GM18858 (cell line): ENCODE measurements at regions not wholly inside any gene's neighbourhood (a gene's known extent, or its start where the extent isn't known, plus 50 kb on each side); places are given as distances from the start of the nearest gene placed in this dataset.
"Not testable (repeated sequence)": the region's sequence is repeated elsewhere in the genome, so short reads cannot be mapped to it uniquely, and the experiment has no call there.

ENCODE experiments used
- ATAC-seq: cut with Tn5 transposase; IDR thresholded peaks from one replicate; pipeline ENCODE4 v1.9.1; 2021; ENCODE audit not compliant: unreplicated experiment

DNA sequence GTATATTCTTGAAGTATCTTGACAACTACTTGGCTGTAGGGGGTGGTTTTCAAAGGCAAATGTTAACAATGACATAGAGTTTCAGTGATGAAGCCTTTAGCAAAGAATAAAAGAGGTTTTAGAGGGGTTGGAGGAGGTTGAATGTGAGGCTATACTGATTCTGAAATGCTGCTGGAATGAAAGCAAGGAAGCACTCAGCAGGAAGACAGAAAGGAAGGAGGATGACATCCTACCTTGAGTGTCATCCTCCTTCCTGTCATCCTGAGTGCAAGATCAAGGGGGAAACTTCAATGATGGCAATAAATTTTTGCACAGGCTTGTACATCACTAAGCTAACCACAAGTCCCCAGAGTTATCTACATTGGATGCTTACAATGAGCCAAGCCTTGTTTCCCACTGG is 120.5 kb downstream of the APIP start:
- ATAC-seq, result no peak

GRCh38 chr11:34794696-34795095 is 121.5 kb downstream of the APIP start:
- ATAC-seq, result no peak

DNA sequence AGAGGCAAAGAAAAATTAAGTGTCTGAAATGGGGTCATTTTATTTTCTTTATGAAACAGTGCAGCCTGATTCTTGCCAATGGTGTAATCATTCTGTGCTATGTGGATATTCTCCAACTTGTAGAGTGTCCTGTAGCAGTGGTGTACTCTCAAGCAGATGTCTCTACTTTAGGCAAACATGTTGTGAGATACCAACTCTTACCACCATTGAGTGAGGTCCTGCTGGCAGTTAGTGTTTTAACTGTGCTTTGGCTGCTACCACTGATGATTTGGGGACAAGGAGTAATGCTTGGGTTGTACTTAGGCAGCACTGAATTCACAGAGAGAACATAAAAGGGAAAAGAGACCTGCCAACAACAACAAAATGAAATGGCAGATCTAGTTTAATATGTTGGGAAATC is 122.5 kb downstream of the APIP start:
- ATAC-seq, result no peak

DNA sequence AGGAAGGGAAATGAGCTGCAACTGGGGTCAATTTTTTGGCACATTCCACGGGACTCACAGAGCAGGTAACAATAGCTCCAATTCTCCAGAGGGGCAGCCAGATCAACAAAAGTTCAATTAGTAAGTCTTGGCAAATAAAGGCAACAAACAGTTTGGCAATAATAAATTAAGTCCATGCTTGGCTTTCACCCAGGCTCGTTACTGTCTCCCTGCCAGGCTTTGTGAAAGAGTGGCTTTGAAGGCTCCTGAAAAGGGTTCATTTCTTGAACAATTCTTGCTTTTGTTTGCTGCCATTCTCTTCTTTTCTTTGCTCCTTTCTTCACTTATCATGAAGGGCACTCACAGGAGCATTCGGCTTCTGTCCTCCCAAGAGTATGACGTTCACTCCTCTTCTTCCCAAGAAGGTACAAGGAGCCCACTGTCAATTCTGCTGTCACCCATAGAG is 123.3 kb downstream of the APIP start:
- ATAC-seq, result no peak

- ATAC-seq, result peak; percentile 78
These were observed 124.2 kb downstream of the APIP start for GRCh38 chr11:34791780-34792542.

DNA sequence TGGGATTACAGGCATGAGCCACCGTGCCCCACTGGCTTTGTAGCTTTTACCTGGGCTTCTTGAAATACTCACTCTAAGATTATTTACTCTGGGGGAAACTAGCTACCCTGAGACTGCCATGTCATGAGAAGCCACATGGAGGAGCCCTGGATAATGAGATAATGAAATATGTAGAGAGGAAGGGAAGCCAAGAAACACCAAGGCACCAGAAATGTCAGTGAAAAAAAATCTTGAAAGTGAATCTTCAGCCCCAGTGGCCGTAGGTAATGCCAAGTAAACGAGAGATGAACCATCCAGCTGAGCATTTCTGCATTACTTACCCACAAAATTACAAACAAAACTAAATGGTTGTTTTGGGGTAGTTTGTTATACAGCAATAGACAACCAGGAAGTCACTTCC is 125.6 kb downstream of the APIP start:
- no peak for ATAC-seq

DNA sequence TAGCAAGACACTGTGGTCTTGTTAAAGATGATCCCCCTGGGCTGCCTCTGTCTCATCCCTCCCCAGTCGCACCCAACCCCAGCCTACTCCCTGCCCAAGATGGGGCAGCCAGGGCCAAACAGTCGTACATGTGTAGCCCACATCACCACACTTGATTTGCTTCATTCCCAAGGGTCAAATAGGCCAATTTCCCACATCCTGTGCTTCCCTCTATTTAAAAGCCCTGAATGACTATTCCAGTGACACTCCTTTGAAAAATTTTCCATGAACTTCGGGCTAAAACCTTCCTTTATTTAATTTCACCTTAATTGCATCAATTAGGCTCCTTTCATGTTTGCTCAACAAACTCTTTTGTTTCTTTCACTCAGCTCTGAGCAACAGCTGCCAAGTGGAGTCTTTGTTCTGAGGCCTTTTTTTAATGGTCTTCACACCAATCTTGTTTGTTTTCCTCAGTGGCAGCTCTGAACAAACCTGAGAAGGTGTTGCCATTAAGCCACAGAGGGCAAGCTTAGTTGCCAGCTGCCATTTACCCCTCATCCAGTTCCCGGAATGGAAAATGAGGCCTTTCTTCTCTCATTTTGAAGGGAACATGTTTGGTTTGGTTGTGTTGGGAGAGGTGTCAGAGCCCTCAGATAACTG is 126.9 kb downstream of the APIP start:
- no peak for ATAC-seq

DNA sequence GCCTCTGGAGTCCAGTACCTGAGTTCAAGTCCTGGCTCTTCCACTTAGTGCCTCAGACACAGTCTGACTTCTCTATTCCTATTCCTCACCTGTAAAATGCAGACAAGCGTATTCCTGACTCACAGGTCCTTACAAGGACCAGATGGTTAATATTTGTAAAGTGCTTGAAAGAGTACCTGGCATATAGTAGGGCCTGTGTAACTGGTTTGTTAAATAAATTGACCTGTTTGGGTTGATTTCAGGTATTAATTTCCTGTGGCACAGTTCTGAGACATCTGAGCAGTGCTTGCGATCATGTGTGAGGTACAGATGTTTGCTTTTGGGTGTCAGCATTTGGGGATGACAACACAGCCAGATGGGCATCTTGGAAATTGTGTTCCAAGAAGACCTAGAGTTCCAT is 127.5 kb downstream of the APIP start:
- ATAC-seq, result no peak

- no peak for ATAC-seq
These were observed 128.3 kb downstream of the APIP start for GRCh38 chr11:34787895-34788294.

GRCh38 chr11:34787348-34787747 is 128.8 kb downstream of the APIP start:
- ATAC-seq, result no peak

DNA sequence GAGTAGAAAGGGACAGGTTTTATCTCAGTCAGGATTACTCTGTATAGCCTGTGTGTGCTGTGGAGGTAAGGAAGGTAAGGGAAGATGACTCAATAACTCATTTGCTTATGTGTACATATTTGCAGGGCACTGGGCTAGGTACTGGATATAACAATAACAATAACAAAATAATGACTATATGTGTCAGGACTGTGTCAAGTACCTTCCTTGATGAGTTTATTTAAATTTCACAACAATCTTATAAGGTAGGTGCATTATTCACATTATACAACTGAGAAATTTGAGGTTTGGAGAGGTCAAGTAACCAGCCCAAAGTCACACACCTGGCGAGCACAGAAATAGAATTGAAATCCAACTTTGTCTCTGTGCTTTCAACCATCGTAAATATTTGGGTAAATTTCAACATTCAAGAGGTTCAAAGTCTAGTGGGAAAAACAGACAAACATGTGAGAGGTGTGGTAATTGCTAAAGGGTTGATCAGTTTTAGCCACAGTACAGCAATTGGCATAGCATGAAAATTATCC is 131.8 kb downstream of the APIP start:
- ATAC-seq, result no peak

DNA sequence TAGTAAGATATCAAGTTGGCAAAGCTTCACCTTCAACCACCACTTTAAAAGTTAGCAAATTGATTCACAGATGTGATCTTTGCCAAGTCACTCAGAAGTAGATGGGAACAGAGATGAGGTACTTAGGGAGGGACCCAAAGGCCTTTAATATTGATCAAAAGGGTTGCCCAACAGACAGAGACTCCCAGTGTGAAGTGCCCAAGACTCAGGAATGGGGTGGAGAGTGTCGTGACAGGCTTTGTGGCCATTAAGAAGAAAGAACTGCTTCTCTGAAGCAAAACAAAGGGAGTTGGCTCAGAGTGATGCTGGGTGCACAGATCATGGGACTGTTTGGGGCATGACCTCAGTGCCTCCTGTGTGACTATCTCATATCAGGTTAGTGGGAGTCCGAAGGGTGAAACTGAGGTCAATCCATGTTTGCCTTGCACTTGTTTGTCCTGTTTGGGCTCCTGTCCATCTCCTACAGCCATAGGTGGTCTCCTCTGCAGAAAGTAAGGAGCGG is 132.3 kb downstream of the APIP start:
- no peak for ATAC-seq

GRCh38 chr11:34781826-34782225 is 134.4 kb downstream of the APIP start:
- ATAC-seq, result not testable (repeated sequence)

DNA sequence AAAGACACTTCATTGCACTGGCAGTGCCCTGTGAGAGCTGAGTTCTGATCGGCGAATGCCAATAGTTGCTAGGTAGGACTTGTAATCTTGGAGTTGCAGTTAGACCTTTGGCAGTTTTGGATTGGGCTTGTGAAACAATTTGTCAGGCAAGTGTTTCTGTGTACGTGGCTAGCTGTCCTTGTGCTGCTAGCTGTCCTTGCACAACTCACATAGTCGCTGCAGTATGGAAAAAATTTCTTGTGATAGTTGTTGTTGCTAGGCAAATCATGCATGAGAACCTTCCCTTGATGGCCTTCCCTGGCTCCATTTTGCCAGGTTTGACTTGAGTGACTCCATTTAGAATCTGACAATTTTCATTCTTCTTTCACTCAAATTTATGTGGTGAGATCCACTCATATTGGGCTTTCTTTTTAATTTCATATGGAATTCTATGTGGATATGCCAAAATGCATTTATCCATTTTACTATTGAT is 140.7 kb downstream of the APIP start:
- no peak for ATAC-seq

GRCh38 chr11:34774604-34775003 is 141.6 kb downstream of the APIP start:
- ATAC-seq, result no peak

DNA sequence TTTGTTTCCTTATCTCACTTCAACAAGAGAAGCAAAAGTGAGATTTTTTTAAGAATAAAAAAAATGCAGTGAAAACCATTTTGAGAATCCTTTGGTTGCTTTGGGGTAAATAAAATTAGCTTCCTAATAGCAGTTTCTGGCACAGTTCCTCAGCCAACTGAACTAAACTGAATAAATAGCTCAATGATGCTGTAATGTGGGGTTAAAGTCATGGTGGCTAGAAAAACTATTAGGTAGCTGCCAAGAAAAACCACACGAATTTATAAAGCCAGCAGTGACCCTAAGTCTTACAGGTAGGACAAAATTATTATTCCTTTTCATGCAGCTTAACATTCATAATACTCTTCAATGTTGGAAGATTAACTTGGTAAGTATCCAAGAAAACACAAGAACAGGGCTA is 142.4 kb downstream of the APIP start:
- ATAC-seq, result no peak

- ATAC-seq, result no peak
These were observed 143.0 kb downstream of the APIP start for GRCh38 chr11:34773211-34773610.

DNA sequence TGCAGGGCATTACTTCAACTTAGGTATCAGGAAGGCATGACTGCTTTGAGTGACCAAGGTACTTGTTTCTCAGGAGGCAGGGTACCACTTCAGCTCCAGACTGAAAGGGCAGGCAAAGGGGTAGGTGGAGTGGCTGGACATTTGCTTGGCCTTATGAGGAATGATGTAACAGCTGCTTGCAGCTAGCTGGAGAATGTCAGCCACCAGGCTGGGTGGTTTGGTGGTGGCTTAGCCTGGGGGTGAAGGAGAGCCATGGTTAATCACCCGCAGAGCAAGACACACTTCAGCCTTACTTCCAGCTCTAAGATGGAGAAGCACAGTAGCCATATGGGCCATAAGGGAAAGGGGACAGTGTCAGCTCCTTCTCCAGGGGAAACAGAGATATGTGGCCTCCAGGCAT is 146.1 kb downstream of the APIP start:
- no peak for ATAC-seq

DNA sequence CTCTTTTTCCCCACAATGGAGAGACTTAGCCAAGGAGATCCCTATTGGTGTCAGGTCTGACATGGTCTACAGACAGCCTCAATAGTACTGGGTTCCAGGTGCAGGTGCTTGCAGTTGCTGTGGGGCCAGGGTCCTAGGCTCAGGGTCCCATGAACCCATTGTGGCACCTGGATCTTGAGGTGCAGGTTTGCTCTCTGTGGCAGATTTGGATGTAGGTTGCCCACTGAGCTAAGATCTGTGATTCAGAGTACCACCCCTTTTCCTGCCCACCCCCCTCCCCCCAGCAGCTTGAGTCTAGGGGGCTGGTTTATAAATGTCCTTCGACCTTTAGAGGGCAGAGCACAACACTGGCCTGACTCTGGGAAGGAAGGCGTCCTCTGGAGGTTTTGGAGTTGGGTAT is 147.0 kb downstream of the APIP start:
- no peak for ATAC-seq

DNA sequence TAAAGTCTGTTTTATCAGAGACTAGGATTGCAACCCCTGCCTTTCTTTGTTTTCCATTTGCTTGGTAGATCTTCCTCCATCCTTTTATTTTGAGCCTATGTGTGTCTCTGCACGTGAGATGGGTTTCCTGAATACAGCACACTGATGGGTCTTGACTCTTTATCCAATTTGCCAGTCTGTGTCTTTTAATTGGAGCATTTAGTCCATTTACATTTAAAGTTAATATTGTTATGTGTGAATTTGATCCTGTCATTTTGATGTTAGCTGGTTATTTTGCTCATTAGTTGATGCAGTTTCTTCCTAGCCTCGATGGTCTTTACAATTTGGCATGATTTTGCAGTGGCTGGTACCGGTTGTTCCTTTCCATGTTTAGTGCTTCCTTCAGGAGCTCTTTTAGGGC is 141.7 kb downstream of the EHF start:
- ATAC-seq, result not testable (repeated sequence)

- ATAC-seq, result no peak
These were observed 137.4 kb downstream of the EHF start for GRCh38 chr11:34758262-34758661.

- no peak for ATAC-seq
These were observed 136.1 kb downstream of the EHF start for GRCh38 chr11:34757026-34757451.
